ENCODE measurements at regions not wholly inside any gene's neighbourhood (a gene's known extent, or its start where the extent isn't known, plus 50 kb on each side); places are given as distances from the start of the nearest gene placed in this dataset.
"Not testable (repeated sequence)": the region's sequence is repeated elsewhere in the genome, so short reads cannot be mapped to it uniquely, and the experiment has no call there.

DNA sequence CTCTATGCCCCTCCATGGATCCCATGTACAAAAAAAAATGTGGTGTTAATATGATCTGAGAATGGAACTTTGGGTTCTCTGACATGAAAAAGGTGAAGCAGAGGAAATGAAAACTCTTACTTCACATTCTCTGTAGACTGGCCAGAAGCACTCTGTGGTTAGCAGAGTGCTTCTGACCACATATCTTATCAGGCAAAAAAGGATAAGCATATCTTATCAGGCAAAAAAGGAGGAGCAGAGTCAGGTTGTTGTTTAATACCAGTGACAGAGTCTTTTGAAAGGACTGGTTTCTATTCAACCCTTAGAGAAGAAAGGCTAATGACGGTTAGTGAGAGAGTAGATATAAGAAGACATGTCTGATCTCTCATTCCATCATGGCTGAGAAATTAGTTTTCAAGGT, 1404.8 kb downstream of the SLITRK1 start:
- 22% methylated on average over 1 of the region's 1 CpG for WGBS (ENCODE audit: low lambda C conversion rate, missing lambda C conversion rate)

GRCh38 chr13:82467626-82468025, 1414.6 kb downstream of the SLITRK1 start:
- 85% methylated on average over 1 of the region's 1 CpG for WGBS (ENCODE audit: low lambda C conversion rate, missing lambda C conversion rate)
- no peak for TF ChIP-seq EZH2phosphoT487 (IDR thresholded peaks at IDR 0.05; ENCODE audit: low read depth, severe bottlenecking, unreplicated experiment)
- TF ChIP-seq CTCF (IDR thresholded peaks at IDR 0.05; ENCODE audit: poor library complexity), result no peak
- no peak for TF ChIP-seq EZH2 (IDR thresholded peaks at IDR 0.05; ENCODE audit: borderline replicate concordance)
- no peak for DNase-seq (ENCODE audit: low spot score)
- no peaks in the 10 kb centered on the region for H3K79me2 ChIP-seq
- H3K4me1 ChIP-seq (ENCODE audit: insufficient read depth), result no peaks in the 10 kb centered on the region
- H3K27ac ChIP-seq, result no peak overlapping the region
- H3K36me3 ChIP-seq (replicated peaks; ENCODE audit: insufficient read depth, low read depth), result no peaks in the 10 kb centered on the region
- H3K27me3 ChIP-seq, result no peaks in the 10 kb centered on the region
- no peak overlapping the region for H3K4me2 ChIP-seq
- H3K4me3 ChIP-seq, result no peak overlapping the region
- H2AFZ ChIP-seq, result no peak overlapping the region
- no peaks in the 10 kb centered on the region for H3K9me2 ChIP-seq (replicated peaks; ENCODE audit: insufficient read depth)
- no peaks in the 10 kb centered on the region for H4K20me1 ChIP-seq (ENCODE audit: insufficient read depth, poor library complexity, severe bottlenecking)
- H3K9me3 ChIP-seq (ENCODE audit: low read depth), result no peaks in the 10 kb centered on the region

More for the DNA sequence above, 1404.8 kb downstream of the SLITRK1 start:
- peaks cover 6% of the 10 kb centered on the region for H3K4me1 ChIP-seq (ENCODE audit: insufficient read depth)
- H2AFZ ChIP-seq, result no peak overlapping the region
- no peak overlapping the region for H3K4me2 ChIP-seq
- no peaks in the 10 kb centered on the region for H3K79me2 ChIP-seq
- H3K27ac ChIP-seq, result no peak overlapping the region
- no peaks in the 10 kb centered on the region for H4K20me1 ChIP-seq (ENCODE audit: insufficient read depth, poor library complexity, severe bottlenecking)
- no peaks in the 10 kb centered on the region for H3K9me2 ChIP-seq (replicated peaks; ENCODE audit: insufficient read depth)
- H3K36me3 ChIP-seq (replicated peaks; ENCODE audit: insufficient read depth, low read depth), result no peaks in the 10 kb centered on the region
- H3K4me3 ChIP-seq, result no peak overlapping the region
- peak; percentile 3 for DNase-seq (ENCODE audit: low spot score)
- no peak for TF ChIP-seq EZH2phosphoT487 (IDR thresholded peaks at IDR 0.05; ENCODE audit: low read depth, severe bottlenecking, unreplicated experiment)
- TF ChIP-seq EZH2 (IDR thresholded peaks at IDR 0.05; ENCODE audit: borderline replicate concordance), result no peak
- TF ChIP-seq CTCF (IDR thresholded peaks at IDR 0.05; ENCODE audit: poor library complexity), result no peak
- no peaks in the 10 kb centered on the region for H3K9me3 ChIP-seq (ENCODE audit: low read depth)
- H3K27me3 ChIP-seq, result no peaks in the 10 kb centered on the region

DNA sequence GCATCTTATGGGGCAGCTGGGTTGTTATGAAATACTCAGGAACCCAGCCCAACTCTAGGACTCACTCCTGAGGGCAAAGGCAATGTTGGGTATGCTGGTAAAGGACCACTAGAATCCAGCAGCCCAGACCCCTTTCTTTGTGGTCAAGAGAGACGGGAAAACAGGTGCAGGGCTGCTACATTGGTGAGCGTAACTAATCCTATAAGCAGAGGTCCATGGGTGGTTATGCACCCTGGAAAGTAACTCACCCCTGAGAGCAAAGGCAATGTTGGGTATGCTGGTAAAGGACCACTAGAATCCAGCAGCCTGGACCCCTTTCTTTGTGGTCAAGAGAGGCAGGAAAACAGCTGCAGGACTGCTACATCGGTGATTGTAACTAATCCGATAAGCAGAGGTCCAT, 1422.7 kb downstream of the SLITRK1 start:
- H3K4me2 ChIP-seq; H2AFZ ChIP-seq; H3K27ac ChIP-seq; H3K9me2 ChIP-seq (replicated peaks; ENCODE audit: insufficient read depth); H3K79me2 ChIP-seq; H4K20me1 ChIP-seq (ENCODE audit: insufficient read depth, poor library complexity, severe bottlenecking); H3K4me1 ChIP-seq (ENCODE audit: insufficient read depth); DNase-seq (ENCODE audit: low spot score); H3K27me3 ChIP-seq; H3K9me3 ChIP-seq (ENCODE audit: low read depth); H3K36me3 ChIP-seq (replicated peaks; ENCODE audit: insufficient read depth, low read depth); H3K4me3 ChIP-seq: not testable (repeated sequence)
- 96% methylated on average over 4 of the region's 4 CpGs for WGBS (ENCODE audit: low lambda C conversion rate, missing lambda C conversion rate)

DNA sequence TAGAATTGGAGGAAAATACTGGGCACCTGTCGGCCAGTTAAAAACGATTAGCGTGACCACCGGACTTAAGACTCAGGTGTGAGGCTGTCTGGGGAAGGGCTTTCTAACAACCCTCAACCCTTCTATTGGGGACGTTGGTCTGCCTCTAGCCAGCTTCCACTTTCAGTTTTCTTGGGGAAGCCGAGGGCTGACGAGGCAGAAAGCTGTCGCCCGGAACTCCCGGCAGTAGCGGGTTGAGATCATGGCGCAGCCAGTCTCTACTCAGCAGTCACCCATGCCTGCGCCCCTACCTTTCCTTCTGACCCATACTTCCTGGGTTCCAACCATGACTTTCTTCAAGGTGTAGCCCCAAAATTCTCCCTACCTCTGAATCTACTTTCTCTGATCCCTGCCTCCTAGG, 1424.1 kb downstream of the SLITRK1 start:
- no peak overlapping the region for H2AFZ ChIP-seq
- no peaks in the 10 kb centered on the region for H3K9me2 ChIP-seq (replicated peaks; ENCODE audit: insufficient read depth)
- 96% methylated on average over 13 of the region's 13 CpGs for WGBS (ENCODE audit: low lambda C conversion rate, missing lambda C conversion rate)
- no peaks in the 10 kb centered on the region for H4K20me1 ChIP-seq (ENCODE audit: insufficient read depth, poor library complexity, severe bottlenecking)
- no peaks in the 10 kb centered on the region for H3K79me2 ChIP-seq
- H3K27ac ChIP-seq, result no peak overlapping the region
- H3K4me1 ChIP-seq (ENCODE audit: insufficient read depth), result no peaks in the 10 kb centered on the region
- H3K36me3 ChIP-seq (replicated peaks; ENCODE audit: insufficient read depth, low read depth), result no peaks in the 10 kb centered on the region
- no peak overlapping the region for H3K4me2 ChIP-seq
- DNase-seq (ENCODE audit: low spot score), result no peak
- H3K27me3 ChIP-seq, result no peaks in the 10 kb centered on the region
- H3K4me3 ChIP-seq, result no peak overlapping the region
- TF ChIP-seq CTCF (IDR thresholded peaks at IDR 0.05; ENCODE audit: poor library complexity) (no peak), EZH2 (IDR thresholded peaks at IDR 0.05; ENCODE audit: borderline replicate concordance) (no peak), EZH2phosphoT487 (IDR thresholded peaks at IDR 0.05; ENCODE audit: low read depth, severe bottlenecking, unreplicated experiment) (no peak)
- H3K9me3 ChIP-seq (ENCODE audit: low read depth), result no peaks in the 10 kb centered on the region

- 98% methylated on average over 13 of the region's 13 CpGs for WGBS (ENCODE audit: low lambda C conversion rate, missing lambda C conversion rate)
- DNase-seq (ENCODE audit: low spot score); H3K4me3 ChIP-seq: not testable (repeated sequence)
These were observed 1424.7 kb downstream of the SLITRK1 start for GRCh38 chr13:82457548-82457947.

More at GRCh38 chr13:82457548-82457947, 1424.7 kb downstream of the SLITRK1 start:
- not testable (repeated sequence) for H3K27me3 ChIP-seq; H3K27ac ChIP-seq; H3K4me1 ChIP-seq (ENCODE audit: insufficient read depth); H2AFZ ChIP-seq; H3K4me2 ChIP-seq; H3K79me2 ChIP-seq; H4K20me1 ChIP-seq (ENCODE audit: insufficient read depth, poor library complexity, severe bottlenecking); H3K9me3 ChIP-seq (ENCODE audit: low read depth); H3K36me3 ChIP-seq (replicated peaks; ENCODE audit: insufficient read depth, low read depth); H3K9me2 ChIP-seq (replicated peaks; ENCODE audit: insufficient read depth)

Measured in hepatocyte (in vitro differentiated cells).